ENCODE measurements at regions not wholly inside any gene's neighbourhood (a gene's known extent, or its start where the extent isn't known, plus 50 kb on each side); places are given as distances from the start of the nearest gene placed in this dataset.

GRCh38 chr12:126355346-126355745 lies 1290.1 kb downstream of the AACS start:
- 24% methylated on average over 2 of the region's 2 CpGs for WGBS (ENCODE audit: insufficient coverage, insufficient replicate concordance, low lambda C conversion rate, missing lambda C conversion rate)
- POLR2A ChIA-PET, result no interaction called here
- in situ Hi-C loops (cut with MboI), result no loop called here

More at GRCh38 chr12:126355346-126355745, 1290.1 kb downstream of the AACS start:
- no peaks in the 10 kb centered on the region for H3K79me2 ChIP-seq (ENCODE audit: control insufficient read depth, insufficient read depth, low read length)
- ChIA-PET RAD21 (ENCODE audit: unreplicated experiment) (no interaction called here), CTCF (no interaction called here), SMC1A (ENCODE audit: uncharacterized antibody, unreplicated experiment) (no interaction called here)
- no peaks in the 10 kb centered on the region for H3K4me1 ChIP-seq (ENCODE audit: control insufficient read depth, insufficient read depth, low read length)
- FAIRE-seq (no peak), DNase-seq (ENCODE audit: low read depth, low spot score) (no peak), ATAC-seq (no peak)
- TF ChIP-seq ZNF592 (IDR thresholded peaks at IDR 0.05) (no peak), RBBP5 (conservative IDR thresholded peaks at IDR 0.05) (no peak), SMARCA5 (IDR thresholded peaks at IDR 0.05) (no peak), DPF2 (IDR thresholded peaks at IDR 0.05) (no peak), SUPT20H (IDR thresholded peaks at IDR 0.05; ENCODE audit: borderline replicate concordance, control insufficient read depth, low read depth, low read length) (no peak), MLLT1 (IDR thresholded peaks at IDR 0.05) (no peak), RAD51 (IDR thresholded peaks at IDR 0.05) (no peak), IKZF1 (conservative IDR thresholded peaks at IDR 0.05) (no peak), PML (IDR thresholded peaks at IDR 0.05; ENCODE audit: low read length) (no peak), PRDM15 (CRISPR knock-in tag; IDR thresholded peaks at IDR 0.05) (no peak), PKNOX1 (IDR thresholded peaks at IDR 0.05) (no peak)
- H3K27ac ChIP-seq (ENCODE audit: control insufficient read depth, insufficient read depth), result no peak overlapping the region
- no peaks in the 10 kb centered on the region for H3K36me3 ChIP-seq (ENCODE audit: control insufficient read depth in 2 of 2, insufficient read depth in 2 of 2, low read length in 1 of 2)
- H3K4me3 ChIP-seq, result no peak overlapping the region
- H4K20me1 ChIP-seq (ENCODE audit: control insufficient read depth, insufficient read depth), result no peaks in the 10 kb centered on the region
- no peak overlapping the region for H3K9ac ChIP-seq (ENCODE audit: control insufficient read depth, insufficient read depth, low read length)
- no peaks in the 10 kb centered on the region for H3K27me3 ChIP-seq (replicated peaks in 1 of 2; ENCODE audit: control insufficient read depth in 2 of 2, insufficient read depth in 2 of 2, low read length in 1 of 2)
- BruUV-seq (replicated peaks), result no TSS peak
- intact Hi-C loops (cut with micrococcal nuclease; ENCODE audit: unreplicated experiment), result no loop called here
- H3K9me3 ChIP-seq (replicated peaks; ENCODE audit: control insufficient read depth, insufficient read depth, low read length), result no peaks in the 10 kb centered on the region; the same call in 2 of the 3 replicates
- no peak overlapping the region for H3K4me2 ChIP-seq (ENCODE audit: control insufficient read depth, insufficient read depth)
- H2AFZ ChIP-seq (ENCODE audit: control insufficient read depth, low read depth, low read length), result no peak overlapping the region
